Osteoblast (primary cell): ENCODE measurements at regions not wholly inside any gene's neighbourhood (a gene's known extent, or its start where the extent isn't known, plus 50 kb on each side); places are given as distances from the start of the nearest gene placed in this dataset.

Experiments
- DNase-seq: peaks from one replicate; pipeline ENCODE4 v3.0.0; 2011; ENCODE audit warnings: low spot score, mixed read lengths; ENCODE audit not compliant: insufficient read length; ENCODE audit errors: missing footprints
- H2AFZ ChIP-seq: 2 replicates; pipeline ENCODE4 v1.6.0; 2011; ENCODE audit warnings: mild to moderate bottlenecking, low read length
- H3K27ac ChIP-seq: 2 replicates; pipeline ENCODE4 v1.5.1; 2011; ENCODE audit warnings: mild to moderate bottlenecking, low read depth, low read length, moderate library complexity
- H3K27me3 ChIP-seq: 2 replicates; pipeline ENCODE4 v1.6.0; 2012; ENCODE audit warnings: mild to moderate bottlenecking, control low read depth, inconsistent platforms, low read length, moderate library complexity; ENCODE audit not compliant: insufficient read depth
- H3K36me3 ChIP-seq: 2 replicates; pipeline ENCODE4 v1.5.1; 2011; ENCODE audit warnings: mild to moderate bottlenecking, low read length, control low read depth, moderate library complexity; ENCODE audit not compliant: insufficient read depth
- H3K4me1 ChIP-seq: 2 replicates; pipeline ENCODE4 v1.5.1; 2011; ENCODE audit warnings: mild to moderate bottlenecking, low read length, control low read depth, moderate library complexity; ENCODE audit not compliant: insufficient read depth
- H3K4me2 ChIP-seq: 2 replicates; pipeline ENCODE4 v1.6.0; 2011; ENCODE audit warnings: mild to moderate bottlenecking, low read length; ENCODE audit not compliant: insufficient read depth
- H3K4me3 ChIP-seq: fragments of 200-600 bp; sonication (generic); 3 replicates; pipeline ENCODE4 v1.5.1; 2012; ENCODE audit warnings: mild to moderate bottlenecking, low read length, inconsistent platforms; ENCODE audit not compliant: insufficient read depth
- H3K79me2 ChIP-seq: 2 replicates; pipeline ENCODE4 v1.6.0; 2012; ENCODE audit warnings: mild to moderate bottlenecking, low read length, control low read depth, inconsistent platforms; ENCODE audit not compliant: insufficient read depth
- H3K9me3 ChIP-seq: 2 replicates; pipeline ENCODE4 v1.5.1; 2011; ENCODE audit warnings: low read depth, low read length, control low read depth
- H4K20me1 ChIP-seq: 2 replicates; pipeline ENCODE4 v1.6.0; 2012; ENCODE audit warnings: mild to moderate bottlenecking, low read length, control low read depth; ENCODE audit not compliant: insufficient read depth
- TF ChIP-seq, protein P1 (sequence below): IDR thresholded peaks from 2 replicates; pipeline ENCODE4 v1.5.1; 2011; ENCODE audit warnings: mild to moderate bottlenecking, low read depth, low read length, moderate library complexity; ENCODE audit errors: extremely low read depth

DNA sequence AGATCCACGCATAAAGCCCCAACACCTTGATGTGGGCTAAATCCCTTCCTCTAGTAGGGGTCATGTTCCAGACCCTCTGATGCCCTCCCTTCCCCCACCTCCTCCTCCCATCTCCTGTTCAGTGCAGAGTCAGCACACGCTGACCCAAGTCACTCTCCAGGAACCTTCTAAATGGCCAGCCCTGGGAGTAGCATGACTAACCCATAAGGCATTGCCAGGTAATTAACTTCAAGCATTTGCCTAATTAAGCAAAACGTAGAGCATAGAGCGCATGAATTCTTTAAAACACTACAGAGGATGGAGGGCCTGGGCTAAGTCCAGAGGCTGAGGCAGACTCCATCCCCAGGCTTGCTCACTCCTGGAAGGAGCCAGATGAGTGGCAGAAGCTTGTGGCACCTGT, 276.3 kb upstream of the MSX2 start:
- H2AFZ ChIP-seq: no peak overlapping the region
- H3K4me3 ChIP-seq: no peak overlapping the region
- H3K27me3 ChIP-seq: no peaks in the 10 kb centered on the region
- no peaks in the 10 kb centered on the region for H3K9me3 ChIP-seq
- H3K4me1 ChIP-seq: no peaks in the 10 kb centered on the region
- H3K36me3 ChIP-seq: no peaks in the 10 kb centered on the region
- H3K4me2 ChIP-seq: no peak overlapping the region
- TF ChIP-seq, protein P1, sequence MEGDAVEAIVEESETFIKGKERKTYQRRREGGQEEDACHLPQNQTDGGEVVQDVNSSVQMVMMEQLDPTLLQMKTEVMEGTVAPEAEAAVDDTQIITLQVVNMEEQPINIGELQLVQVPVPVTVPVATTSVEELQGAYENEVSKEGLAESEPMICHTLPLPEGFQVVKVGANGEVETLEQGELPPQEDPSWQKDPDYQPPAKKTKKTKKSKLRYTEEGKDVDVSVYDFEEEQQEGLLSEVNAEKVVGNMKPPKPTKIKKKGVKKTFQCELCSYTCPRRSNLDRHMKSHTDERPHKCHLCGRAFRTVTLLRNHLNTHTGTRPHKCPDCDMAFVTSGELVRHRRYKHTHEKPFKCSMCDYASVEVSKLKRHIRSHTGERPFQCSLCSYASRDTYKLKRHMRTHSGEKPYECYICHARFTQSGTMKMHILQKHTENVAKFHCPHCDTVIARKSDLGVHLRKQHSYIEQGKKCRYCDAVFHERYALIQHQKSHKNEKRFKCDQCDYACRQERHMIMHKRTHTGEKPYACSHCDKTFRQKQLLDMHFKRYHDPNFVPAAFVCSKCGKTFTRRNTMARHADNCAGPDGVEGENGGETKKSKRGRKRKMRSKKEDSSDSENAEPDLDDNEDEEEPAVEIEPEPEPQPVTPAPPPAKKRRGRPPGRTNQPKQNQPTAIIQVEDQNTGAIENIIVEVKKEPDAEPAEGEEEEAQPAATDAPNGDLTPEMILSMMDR: no peak
- H3K79me2 ChIP-seq: no peaks in the 10 kb centered on the region
- H3K27ac ChIP-seq: no peak overlapping the region
- DNase-seq: no peak
- H4K20me1 ChIP-seq: no peaks in the 10 kb centered on the region

DNA sequence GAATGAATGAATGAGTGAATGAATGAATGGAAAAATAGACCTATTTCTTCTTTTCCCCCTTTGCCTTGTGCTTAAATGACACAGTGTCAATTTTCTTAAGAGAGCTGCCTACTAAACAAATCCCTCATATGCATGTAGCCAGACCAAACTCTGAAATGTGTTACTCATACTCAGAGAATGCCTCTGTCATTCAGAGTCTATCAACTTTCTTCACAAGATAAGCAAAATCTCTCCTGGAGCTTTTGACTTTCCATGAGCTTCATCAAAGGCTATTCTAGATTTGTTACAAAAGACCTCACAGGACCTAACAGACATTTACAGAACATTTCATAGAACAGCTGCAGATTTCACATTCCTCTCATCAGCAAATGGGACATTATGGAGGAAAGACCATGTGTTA, 275.7 kb upstream of the MSX2 start:
- no peaks in the 10 kb centered on the region for H3K36me3 ChIP-seq
- H4K20me1 ChIP-seq: no peaks in the 10 kb centered on the region
- no peaks in the 10 kb centered on the region for H3K9me3 ChIP-seq
- H3K4me3 ChIP-seq: no peak overlapping the region
- no peak overlapping the region for H2AFZ ChIP-seq
- no peaks in the 10 kb centered on the region for H3K79me2 ChIP-seq
- H3K27ac ChIP-seq: no peak overlapping the region
- no peak overlapping the region for H3K4me2 ChIP-seq
- TF ChIP-seq, protein P1: no peak
- no peak for DNase-seq
- H3K4me1 ChIP-seq: no peaks in the 10 kb centered on the region
- no peaks in the 10 kb centered on the region for H3K27me3 ChIP-seq

DNA sequence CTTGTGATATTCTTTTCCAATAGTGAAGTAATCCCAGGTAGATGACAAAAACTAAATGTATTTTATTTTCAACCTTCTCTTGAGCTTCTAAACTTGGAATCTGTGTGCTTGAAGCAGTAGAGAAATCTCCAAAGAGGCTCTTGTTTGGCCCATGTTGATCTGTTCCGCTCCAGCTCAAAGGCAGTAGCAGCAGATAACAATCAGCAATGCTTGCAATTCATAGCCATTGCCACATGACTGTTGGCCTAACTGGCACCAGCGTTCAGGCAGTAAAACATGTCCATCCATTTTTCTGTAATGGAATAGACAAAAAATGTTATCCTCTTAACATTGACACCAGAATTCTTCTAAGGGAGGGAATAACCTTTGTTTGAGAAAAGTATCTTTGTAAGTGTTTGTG, 270.7 kb upstream of the MSX2 start:
- H3K4me1 ChIP-seq: no peaks in the 10 kb centered on the region
- no peaks in the 10 kb centered on the region for H4K20me1 ChIP-seq
- H3K27me3 ChIP-seq: no peaks in the 10 kb centered on the region
- H2AFZ ChIP-seq: no peak overlapping the region
- H3K27ac ChIP-seq: no peak overlapping the region
- H3K36me3 ChIP-seq: no peaks in the 10 kb centered on the region
- H3K4me3 ChIP-seq: no peak overlapping the region
- H3K79me2 ChIP-seq: no peaks in the 10 kb centered on the region
- no peak overlapping the region for H3K4me2 ChIP-seq
- H3K9me3 ChIP-seq: no peaks in the 10 kb centered on the region
- no peak for DNase-seq
- TF ChIP-seq, protein P1: no peak

DNA sequence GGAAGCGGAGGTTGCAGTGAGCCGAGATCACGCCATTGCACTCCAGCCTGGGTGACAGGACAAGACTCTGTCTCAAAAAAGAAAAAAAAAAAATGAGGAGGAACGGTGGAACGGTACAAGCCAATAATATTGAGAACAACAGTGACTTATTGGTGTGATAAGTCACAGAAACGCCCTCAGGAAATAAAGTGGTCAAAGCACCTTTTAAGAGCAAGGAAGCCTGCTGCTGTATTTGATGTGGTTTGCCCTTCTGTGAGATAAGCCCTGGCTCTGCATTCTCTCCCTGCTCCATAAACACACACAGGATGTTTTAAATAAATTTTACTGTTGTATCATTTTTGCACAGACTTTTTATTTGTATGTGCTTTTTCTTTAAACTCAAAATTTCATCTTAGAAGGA, 269.9 kb upstream of the MSX2 start:
- TF ChIP-seq, protein P1: no peak
- Histone ChIP-seq H3K27ac (no peak overlapping the region), H3K4me2 (no peak overlapping the region), H2AFZ (no peak overlapping the region), H3K27me3 (no peaks in the 10 kb centered on the region), H3K9me3 (no peaks in the 10 kb centered on the region), H3K36me3 (no peaks in the 10 kb centered on the region), H3K4me3 (no peak overlapping the region), H4K20me1 (no peaks in the 10 kb centered on the region), H3K4me1 (no peaks in the 10 kb centered on the region), H3K79me2 (no peaks in the 10 kb centered on the region)
- no peak for DNase-seq
